HEK293 (cell line): ENCODE measurements at regions not wholly inside any gene's neighbourhood (a gene's known extent, or its start where the extent isn't known, plus 50 kb on each side); places are given as distances from the start of the nearest gene placed in this dataset.

Experiments
- CTCF ChIP-seq: fragments of 450-650 bp; formaldehyde crosslinking; IDR thresholded peaks from 2 replicates; pipeline ENCODE4 v1.5.1; 2016; ENCODE audit warnings: missing biosample characterization, missing genetic modification characterization
- REPIN1 ChIP-seq: fragments of 450-650 bp; formaldehyde crosslinking; IDR thresholded peaks from 2 replicates; pipeline ENCODE4 v1.5.1; 2017; ENCODE audit warnings: missing biosample characterization, missing genetic modification characterization, low read depth
- ZBTB6 ChIP-seq: fragments of 450-650 bp; formaldehyde crosslinking; IDR thresholded peaks from 2 replicates; pipeline ENCODE4 v1.5.1; 2017; ENCODE audit warnings: missing biosample characterization, missing genetic modification characterization
- ZNF10 ChIP-seq: fragments of 450-650 bp; formaldehyde crosslinking; IDR thresholded peaks from 2 replicates; pipeline ENCODE4 v1.5.1; 2017; ENCODE audit warnings: missing biosample characterization, missing genetic modification characterization
- ZNF670 ChIP-seq: fragments of 450-650 bp; formaldehyde crosslinking; IDR thresholded peaks from 2 replicates; pipeline ENCODE4 v1.5.1; 2016; ENCODE audit warnings: missing biosample characterization, missing genetic modification characterization, low read depth

GRCh38 chr4:121477079-121477478 is 96.3 kb upstream of the QRFPR start:
- TF ChIP-seq CTCF, result no peak
- TF ChIP-seq REPIN1 (tag by site-specific recombination), result no peak
- TF ChIP-seq ZBTB6 (tag by site-specific recombination), result no peak
- no peak for TF ChIP-seq ZNF670 (tag by site-specific recombination)
- no peak for TF ChIP-seq ZNF10
